OCI-LY7 (cell line): ENCODE measurements at regions not wholly inside any gene's neighbourhood (a gene's known extent, or its start where the extent isn't known, plus 50 kb on each side); places are given as distances from the start of the nearest gene placed in this dataset.

ENCODE experiments used
- CTCF ChIP-seq: fragments of 200-600 bp; sonication (generic); conservative IDR thresholded peaks from 2 replicates; pipeline ENCODE4 v1.5.1; 2014; ENCODE audit warnings: mild to moderate bottlenecking, antibody characterized with exemption, low read length, moderate library complexity, mixed read lengths
- EZH2phosphoT487 ChIP-seq: fragments of 200-600 bp; sonication (generic); IDR thresholded peaks from 2 replicates; pipeline ENCODE4 v1.6.1; 2018; ENCODE audit warnings: low read depth, borderline replicate concordance, mild to moderate bottlenecking, mixed run types, antibody characterized with exemption, low read length, moderate library complexity, mixed read lengths

GRCh38 chr20:53677447-53678314 is 84.0 kb upstream of the ZNF217 start:
- no peak for TF ChIP-seq CTCF
- no peak for TF ChIP-seq EZH2phosphoT487
